ENCODE measurements at regions not wholly inside any gene's neighbourhood (a gene's known extent, or its start where the extent isn't known, plus 50 kb on each side); places are given as distances from the start of the nearest gene placed in this dataset.

DNA sequence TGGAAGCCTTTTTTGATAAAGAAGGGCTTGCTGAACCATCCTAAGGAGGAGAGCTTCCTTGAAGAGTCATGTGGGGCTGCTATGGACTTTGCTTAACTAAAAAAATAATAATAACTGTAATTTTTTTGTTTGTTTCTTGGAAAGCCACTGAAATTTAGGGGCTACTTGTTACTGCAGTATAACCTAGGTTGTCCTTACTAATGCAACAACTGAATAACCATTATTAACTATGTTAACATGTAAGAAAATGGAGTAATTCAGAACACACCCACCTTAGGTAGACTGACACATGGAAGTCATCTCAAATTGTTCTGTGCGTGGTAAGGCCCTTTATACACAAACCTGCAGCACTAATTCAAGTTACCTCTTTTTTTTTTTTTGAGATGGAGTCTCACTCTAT is 90.9 kb upstream of the SOX4 start:
- intact Hi-C loops (cut with micrococcal nuclease), result no loop called here
- no peak for ATAC-seq (ENCODE audit: low read depth)
- ChIA-PET CTCF (no interaction called here), POLR2A (no interaction called here)
- Mint-ChIP-seq H3K9me3 (no peaks in the 10 kb centered on the region), H3K36me3 (ENCODE audit: low read depth) (no peaks in the 10 kb centered on the region), H3K4me3 (no peak overlapping the region), H3K27ac (no peak overlapping the region), H3K27me3 (peaks cover 2% of the 10 kb centered on the region), H3K4me1 (no peaks in the 10 kb centered on the region)
- no peak for DNase-seq
- TF ChIP-seq, protein P1, sequence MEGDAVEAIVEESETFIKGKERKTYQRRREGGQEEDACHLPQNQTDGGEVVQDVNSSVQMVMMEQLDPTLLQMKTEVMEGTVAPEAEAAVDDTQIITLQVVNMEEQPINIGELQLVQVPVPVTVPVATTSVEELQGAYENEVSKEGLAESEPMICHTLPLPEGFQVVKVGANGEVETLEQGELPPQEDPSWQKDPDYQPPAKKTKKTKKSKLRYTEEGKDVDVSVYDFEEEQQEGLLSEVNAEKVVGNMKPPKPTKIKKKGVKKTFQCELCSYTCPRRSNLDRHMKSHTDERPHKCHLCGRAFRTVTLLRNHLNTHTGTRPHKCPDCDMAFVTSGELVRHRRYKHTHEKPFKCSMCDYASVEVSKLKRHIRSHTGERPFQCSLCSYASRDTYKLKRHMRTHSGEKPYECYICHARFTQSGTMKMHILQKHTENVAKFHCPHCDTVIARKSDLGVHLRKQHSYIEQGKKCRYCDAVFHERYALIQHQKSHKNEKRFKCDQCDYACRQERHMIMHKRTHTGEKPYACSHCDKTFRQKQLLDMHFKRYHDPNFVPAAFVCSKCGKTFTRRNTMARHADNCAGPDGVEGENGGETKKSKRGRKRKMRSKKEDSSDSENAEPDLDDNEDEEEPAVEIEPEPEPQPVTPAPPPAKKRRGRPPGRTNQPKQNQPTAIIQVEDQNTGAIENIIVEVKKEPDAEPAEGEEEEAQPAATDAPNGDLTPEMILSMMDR (IDR thresholded peaks at IDR 0.05), result no peak

DNA sequence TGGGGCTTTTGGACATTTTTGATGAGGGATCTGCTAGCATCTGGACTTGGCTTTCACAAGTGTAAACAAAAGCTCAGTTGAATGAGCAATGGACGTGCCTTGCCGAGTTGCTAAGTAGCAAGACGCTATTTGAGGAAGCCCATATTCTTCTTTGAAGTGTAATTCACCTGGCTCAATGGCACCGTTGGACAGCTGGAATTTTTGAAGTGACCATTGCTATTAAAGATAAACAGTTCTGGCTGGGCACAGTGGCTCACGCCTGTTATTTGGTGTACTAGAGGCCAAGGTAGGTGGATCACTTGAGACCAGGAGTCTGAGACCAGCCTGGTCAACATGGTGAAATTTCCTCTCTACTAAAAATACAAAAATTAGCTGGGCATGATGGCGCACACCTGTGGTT is 88.8 kb upstream of the SOX4 start:
- Mint-ChIP-seq H3K4me1 (no peaks in the 10 kb centered on the region), H3K9me3 (no peaks in the 10 kb centered on the region), H3K27me3 (peaks cover 2% of the 10 kb centered on the region), H3K4me3 (no peak overlapping the region), H3K27ac (no peak overlapping the region), H3K36me3 (ENCODE audit: low read depth) (no peaks in the 10 kb centered on the region)
- intact Hi-C loops (cut with micrococcal nuclease), result no loop called here
- ChIA-PET CTCF (no interaction called here), POLR2A (no interaction called here)
- no peak for DNase-seq
- TF ChIP-seq, protein P1 (IDR thresholded peaks at IDR 0.05), result no peak
- no peak for ATAC-seq (ENCODE audit: low read depth)

DNA sequence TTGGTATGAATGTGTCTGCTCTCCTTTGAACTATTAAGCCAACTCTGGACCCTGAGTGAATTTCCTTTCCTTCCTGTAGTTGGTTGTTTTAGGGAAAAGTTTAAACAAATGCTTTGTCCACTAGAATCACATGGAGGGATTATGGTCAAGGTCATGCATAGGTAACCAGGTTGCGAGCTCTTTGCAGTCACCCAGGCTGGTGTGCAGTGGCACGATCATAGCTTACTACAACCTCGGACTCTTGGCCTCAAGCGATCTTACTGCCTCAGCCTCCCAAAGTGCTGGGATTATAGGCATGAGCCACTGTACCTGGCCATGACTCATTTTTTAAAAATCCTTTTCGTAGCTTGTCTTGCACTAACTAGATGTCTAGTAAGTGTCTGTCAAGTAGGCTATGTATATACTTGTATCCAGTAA is 88.0 kb upstream of the SOX4 start:
- Mint-ChIP-seq H3K36me3 (ENCODE audit: low read depth) (no peaks in the 10 kb centered on the region), H3K9me3 (no peaks in the 10 kb centered on the region), H3K27ac (no peak overlapping the region), H3K27me3 (peaks cover 2% of the 10 kb centered on the region), H3K4me1 (no peaks in the 10 kb centered on the region), H3K4me3 (no peak overlapping the region)
- ChIA-PET POLR2A (no interaction called here), CTCF (no interaction called here)
- DNase-seq (no peak), ATAC-seq (ENCODE audit: low read depth) (no peak)
- TF ChIP-seq, protein P1 (IDR thresholded peaks at IDR 0.05), result no peak
- intact Hi-C loops (cut with micrococcal nuclease), result no loop called here

DNA sequence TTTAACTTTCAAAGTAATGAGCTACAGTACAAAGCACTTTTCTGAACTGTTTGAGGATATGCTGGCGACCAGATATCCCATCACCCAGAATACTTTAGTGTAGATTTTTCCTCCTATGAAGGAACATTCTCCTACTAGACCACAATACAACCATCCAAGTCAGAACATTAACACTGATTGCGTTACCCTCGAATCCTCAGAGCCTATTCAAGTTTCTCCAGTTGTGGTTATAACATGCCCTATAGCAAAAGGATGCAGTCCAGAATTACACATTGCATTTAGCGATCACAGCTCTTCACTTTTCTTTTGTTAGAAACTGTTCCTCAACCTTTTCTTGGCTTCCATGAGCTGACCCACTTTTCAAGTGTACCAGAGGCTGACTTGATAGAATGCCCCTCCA is 87.4 kb upstream of the SOX4 start:
- no peak for ATAC-seq (ENCODE audit: low read depth)
- Mint-ChIP-seq H3K27me3 (peaks cover under 1% of the 10 kb centered on the region), H3K9me3 (no peaks in the 10 kb centered on the region), H3K4me1 (no peaks in the 10 kb centered on the region), H3K27ac (no peak overlapping the region), H3K4me3 (no peak overlapping the region), H3K36me3 (ENCODE audit: low read depth) (no peaks in the 10 kb centered on the region)
- TF ChIP-seq, protein P1 (IDR thresholded peaks at IDR 0.05), result no peak
- DNase-seq, result no peak
- ChIA-PET POLR2A (no interaction called here), CTCF (no interaction called here)
- intact Hi-C loops (cut with micrococcal nuclease), result no loop called here

DNA sequence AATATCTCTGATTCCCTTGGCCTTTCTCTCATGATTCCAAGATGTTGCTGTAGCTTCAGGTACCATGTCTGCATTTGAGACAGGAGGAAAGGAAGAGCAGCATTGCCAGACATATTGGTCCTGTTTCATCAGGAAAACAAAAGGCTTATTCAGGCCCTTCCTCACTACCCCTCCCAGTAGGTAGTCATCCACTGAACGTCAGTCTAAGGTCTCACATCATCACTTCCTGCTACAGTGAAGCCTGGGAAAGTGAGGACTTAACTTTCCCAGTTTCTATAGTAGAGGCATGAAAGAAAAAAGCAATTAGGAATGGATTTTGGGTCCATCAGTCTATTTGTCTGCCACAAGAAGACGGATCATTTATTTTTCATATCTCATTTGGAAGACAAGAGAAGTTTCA is 85.7 kb upstream of the SOX4 start:
- POLR2A ChIA-PET, result no interaction called here
- no peaks in the 10 kb centered on the region for H3K4me1 Mint-ChIP-seq

More for the DNA sequence above, 85.7 kb upstream of the SOX4 start:
- ATAC-seq (ENCODE audit: low read depth), result no peak
- TF ChIP-seq, protein P1 (IDR thresholded peaks at IDR 0.05), result no peak
- no peak for DNase-seq
- no peak overlapping the region for H3K4me3 Mint-ChIP-seq
- intact Hi-C loops (cut with micrococcal nuclease), result no loop called here
- no peak overlapping the region for H3K27ac Mint-ChIP-seq
- H3K36me3 Mint-ChIP-seq (ENCODE audit: low read depth), result no peaks in the 10 kb centered on the region
- H3K9me3 Mint-ChIP-seq, result no peaks in the 10 kb centered on the region
- peaks cover 4% of the 10 kb centered on the region for H3K27me3 Mint-ChIP-seq
- CTCF ChIA-PET, result no interaction called here
